ENCODE measurements at regions not wholly inside any gene's neighbourhood (a gene's known extent, or its start where the extent isn't known, plus 50 kb on each side); places are given as distances from the start of the nearest gene placed in this dataset.

DNA sequence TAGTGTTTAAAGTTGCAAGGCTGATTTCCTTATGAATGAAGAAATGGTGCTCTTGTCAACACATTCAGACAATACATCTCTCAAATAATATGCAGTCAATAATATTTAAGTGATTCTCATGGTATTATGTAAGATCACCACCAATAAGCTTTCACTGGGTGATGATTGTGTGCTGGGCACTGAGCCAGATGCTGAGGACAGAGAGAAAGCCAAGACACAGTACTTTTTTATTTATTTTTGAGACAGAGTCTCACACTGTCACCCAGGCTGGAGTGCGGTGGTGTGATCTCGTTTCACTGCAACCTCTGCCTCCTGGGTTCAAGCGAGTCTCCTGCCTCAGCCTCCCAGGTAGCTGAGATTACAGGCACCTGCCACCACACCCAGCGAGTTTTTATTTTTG is 130.6 kb upstream of the LSM8 start:
- no peaks in the 10 kb centered on the region for H3K27me3 Mint-ChIP-seq
- no peak overlapping the region for H3K27ac Mint-ChIP-seq
- no peak for ATAC-seq
- H3K4me1 Mint-ChIP-seq = no peaks in the 10 kb centered on the region
- H3K9me3 ChIP-seq (ENCODE audit: control insufficient read depth, low read length, poor library complexity, severe bottlenecking) = no peaks in the 10 kb centered on the region
- no peak overlapping the region for H3K4me3 Mint-ChIP-seq
- DNase-seq = no peak
- no peaks in the 10 kb centered on the region for H3K36me3 Mint-ChIP-seq (ENCODE audit: low read depth)

GRCh38 chr7:118054529-118054928 is 129.4 kb upstream of the LSM8 start:
- ATAC-seq (no peak), DNase-seq (no peak)
- no peaks in the 10 kb centered on the region for H3K27me3 Mint-ChIP-seq
- no peak overlapping the region for H3K27ac Mint-ChIP-seq
- H3K4me3 Mint-ChIP-seq = no peak overlapping the region
- H3K4me1 Mint-ChIP-seq = no peaks in the 10 kb centered on the region
- H3K9me3 ChIP-seq (ENCODE audit: control insufficient read depth, low read length, poor library complexity, severe bottlenecking) = no peaks in the 10 kb centered on the region
- H3K36me3 Mint-ChIP-seq (ENCODE audit: low read depth) = no peaks in the 10 kb centered on the region

- Mint-ChIP-seq H3K36me3 (ENCODE audit: low read depth) (no peaks in the 10 kb centered on the region), H3K4me1 (no peaks in the 10 kb centered on the region), H3K27me3 (no peaks in the 10 kb centered on the region), H3K27ac (no peak overlapping the region), H3K4me3 (no peak overlapping the region)
- no peak for ATAC-seq
- DNase-seq = no peak
- H3K9me3 ChIP-seq (ENCODE audit: control insufficient read depth, low read length, poor library complexity, severe bottlenecking) = no peaks in the 10 kb centered on the region
These were observed 128.3 kb upstream of the LSM8 start for GRCh38 chr7:118055647-118056046.

DNA sequence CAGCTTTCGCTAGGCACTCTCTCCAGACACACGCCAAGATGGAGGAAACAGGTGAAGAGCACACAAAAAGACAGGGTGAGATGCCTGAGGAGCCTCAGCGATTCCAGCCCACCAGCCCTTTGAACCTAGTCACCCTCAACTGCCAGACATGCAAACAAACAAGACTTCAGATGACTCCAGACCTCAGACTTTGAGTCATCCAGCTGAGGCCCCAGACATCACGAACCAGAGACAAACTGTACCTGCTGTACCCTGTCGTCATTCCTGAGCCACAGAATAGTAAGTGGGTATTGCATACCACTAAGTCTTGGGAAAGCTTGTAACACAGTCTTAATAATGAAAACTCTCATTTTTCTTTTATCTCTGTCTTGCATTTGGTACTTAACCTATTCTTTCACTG is 126.6 kb upstream of the LSM8 start:
- Mint-ChIP-seq H3K27me3 (no peaks in the 10 kb centered on the region), H3K4me3 (no peak overlapping the region), H3K27ac (no peak overlapping the region), H3K4me1 (no peaks in the 10 kb centered on the region), H3K36me3 (ENCODE audit: low read depth) (no peaks in the 10 kb centered on the region)
- ATAC-seq (no peak), DNase-seq (no peak)
- H3K9me3 ChIP-seq (ENCODE audit: control insufficient read depth, low read length, poor library complexity, severe bottlenecking) = no peaks in the 10 kb centered on the region

GRCh38 chr7:118059209-118059608 is 124.8 kb upstream of the LSM8 start:
- no peak for DNase-seq
- Mint-ChIP-seq H3K27ac (no peak overlapping the region), H3K36me3 (ENCODE audit: low read depth) (peaks cover 2% of the 10 kb centered on the region), H3K4me3 (no peak overlapping the region), H3K4me1 (no peaks in the 10 kb centered on the region), H3K27me3 (peaks cover 4% of the 10 kb centered on the region)
- no peaks in the 10 kb centered on the region for H3K9me3 ChIP-seq (ENCODE audit: control insufficient read depth, low read length, poor library complexity, severe bottlenecking)
- ATAC-seq = no peak

DNA sequence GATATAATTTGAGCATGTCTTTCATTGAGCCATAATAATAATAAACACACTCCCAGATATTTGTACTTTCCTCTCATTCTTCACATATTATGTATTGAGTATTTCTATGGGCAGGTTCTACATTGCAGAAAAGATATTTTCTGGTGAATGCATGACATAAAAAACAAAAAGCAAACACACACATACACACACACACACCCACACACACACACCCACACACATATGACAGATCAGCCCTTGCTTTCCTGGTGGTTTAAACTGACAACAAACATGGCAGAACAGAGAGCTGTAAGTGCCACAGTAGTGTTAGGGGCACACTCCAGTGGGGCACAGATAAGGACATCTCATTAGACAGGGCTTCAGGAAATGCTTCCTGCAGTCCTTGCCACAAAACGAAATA is 123.3 kb upstream of the LSM8 start:
- H3K27ac Mint-ChIP-seq = no peak overlapping the region
- DNase-seq (no peak), ATAC-seq (no peak)
- H3K9me3 ChIP-seq (ENCODE audit: control insufficient read depth, low read length, poor library complexity, severe bottlenecking) = no peaks in the 10 kb centered on the region
- H3K27me3 Mint-ChIP-seq = peaks cover 12% of the 10 kb centered on the region
- no peaks in the 10 kb centered on the region for H3K4me1 Mint-ChIP-seq
- H3K36me3 Mint-ChIP-seq (ENCODE audit: low read depth) = peaks cover 2% of the 10 kb centered on the region
- no peak overlapping the region for H3K4me3 Mint-ChIP-seq

- H3K27me3 Mint-ChIP-seq = peaks cover 12% of the 10 kb centered on the region
- no peaks in the 10 kb centered on the region for H3K4me1 Mint-ChIP-seq
- H3K9me3 ChIP-seq (ENCODE audit: control insufficient read depth, low read length, poor library complexity, severe bottlenecking) = no peaks in the 10 kb centered on the region
- no peak overlapping the region for H3K4me3 Mint-ChIP-seq
- no peak overlapping the region for H3K27ac Mint-ChIP-seq
- DNase-seq = no peak
- ATAC-seq = no peak
- peaks cover 2% of the 10 kb centered on the region for H3K36me3 Mint-ChIP-seq (ENCODE audit: low read depth)
These were observed 122.6 kb upstream of the LSM8 start for GRCh38 chr7:118061386-118061785.

DNA sequence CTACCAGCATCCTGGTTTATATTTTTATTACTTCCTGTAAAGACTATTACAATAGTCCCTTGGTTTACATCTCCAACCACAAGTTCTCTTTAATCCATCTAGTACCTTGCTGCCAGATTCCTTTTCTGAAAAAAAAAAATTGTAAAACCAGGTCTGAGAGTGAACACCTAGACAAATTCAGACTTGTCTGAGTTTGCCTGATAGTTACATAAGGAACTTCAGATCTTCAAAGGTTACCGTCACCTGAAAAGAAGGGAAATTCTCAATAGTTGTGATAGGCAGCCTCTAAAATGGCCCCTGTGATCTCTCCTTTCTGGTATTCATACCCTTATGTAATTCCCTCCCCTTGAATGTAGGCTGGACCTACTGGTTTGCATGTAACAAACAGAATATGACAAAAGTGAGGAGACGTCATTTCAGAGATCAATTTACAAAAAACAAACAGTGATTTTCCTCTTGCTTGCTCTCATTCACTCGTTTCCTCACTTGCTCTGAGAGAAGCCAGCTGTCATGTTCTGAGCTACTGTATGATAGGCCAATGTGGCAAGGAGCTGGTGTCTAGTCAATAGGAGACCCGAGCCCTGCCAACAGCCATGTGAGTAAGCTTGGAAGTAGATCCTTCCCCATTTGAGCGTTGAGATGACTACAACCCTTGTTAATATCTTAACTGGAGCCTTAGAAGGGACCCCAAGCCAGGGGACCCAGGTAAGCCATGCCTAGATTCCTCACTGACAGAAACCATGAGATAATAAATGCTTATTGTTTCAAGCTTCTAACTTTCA is 110.9 kb upstream of the LSM8 start:
- Mint-ChIP-seq H3K27me3 (peaks cover 4% of the 10 kb centered on the region), H3K36me3 (ENCODE audit: low read depth) (no peaks in the 10 kb centered on the region), H3K4me1 (no peaks in the 10 kb centered on the region), H3K27ac (no peak overlapping the region), H3K4me3 (no peak overlapping the region)
- DNase-seq = no peak
- no peak for ATAC-seq
- H3K9me3 ChIP-seq (ENCODE audit: control insufficient read depth, low read length, poor library complexity, severe bottlenecking) = no peaks in the 10 kb centered on the region

- no peaks in the 10 kb centered on the region for H3K36me3 Mint-ChIP-seq (ENCODE audit: low read depth)
- no peak for DNase-seq
These were observed 108.0 kb upstream of the LSM8 start for GRCh38 chr7:118075936-118076335.

GRCh38 chr7:118076564-118076963 is 107.4 kb upstream of the LSM8 start:
- H3K9me3 ChIP-seq (ENCODE audit: control insufficient read depth, low read length, poor library complexity, severe bottlenecking) = no peaks in the 10 kb centered on the region
- Mint-ChIP-seq H3K27me3 (peaks cover 4% of the 10 kb centered on the region), H3K27ac (no peak overlapping the region), H3K4me1 (no peaks in the 10 kb centered on the region), H3K4me3 (no peak overlapping the region), H3K36me3 (ENCODE audit: low read depth) (no peaks in the 10 kb centered on the region)
- DNase-seq (no peak), ATAC-seq (no peak)

More at GRCh38 chr7:118075936-118076335, 108.0 kb upstream of the LSM8 start:
- Mint-ChIP-seq H3K4me1 (no peaks in the 10 kb centered on the region), H3K27me3 (peaks cover 4% of the 10 kb centered on the region), H3K27ac (no peak overlapping the region), H3K4me3 (no peak overlapping the region)
- no peaks in the 10 kb centered on the region for H3K9me3 ChIP-seq (ENCODE audit: control insufficient read depth, low read length, poor library complexity, severe bottlenecking)
- no peak for ATAC-seq

DNA sequence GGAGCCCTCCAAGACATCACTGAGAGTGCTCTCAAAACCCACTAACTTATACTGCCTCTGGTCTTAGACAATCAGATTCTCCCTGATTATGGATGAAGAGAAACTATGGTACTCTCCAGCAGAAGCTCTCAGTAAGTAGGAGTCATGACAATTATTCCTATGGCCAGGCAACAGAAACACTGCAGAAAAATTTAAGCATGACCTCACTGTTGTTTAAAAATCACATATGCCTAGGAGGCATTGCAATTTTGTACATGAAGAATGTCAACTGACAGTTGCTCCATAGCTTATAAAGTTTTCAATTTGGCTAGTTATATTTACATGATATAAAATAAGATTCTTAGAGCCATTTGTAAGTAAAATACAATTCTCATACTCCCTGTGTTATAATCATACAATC is 105.9 kb upstream of the LSM8 start:
- no peaks in the 10 kb centered on the region for H3K9me3 ChIP-seq (ENCODE audit: control insufficient read depth, low read length, poor library complexity, severe bottlenecking)
- H3K27ac Mint-ChIP-seq = no peak overlapping the region
- DNase-seq (no peak), ATAC-seq (no peak)
- peaks cover 4% of the 10 kb centered on the region for H3K27me3 Mint-ChIP-seq
- H3K4me3 Mint-ChIP-seq = no peak overlapping the region
- no peaks in the 10 kb centered on the region for H3K36me3 Mint-ChIP-seq (ENCODE audit: low read depth)
- H3K4me1 Mint-ChIP-seq = no peaks in the 10 kb centered on the region

GRCh38 chr7:118079369-118079768 is 104.6 kb upstream of the LSM8 start:
- DNase-seq (no peak), ATAC-seq (no peak)
- H3K4me3 Mint-ChIP-seq = no peak overlapping the region
- no peak overlapping the region for H3K27ac Mint-ChIP-seq
- no peaks in the 10 kb centered on the region for H3K36me3 Mint-ChIP-seq (ENCODE audit: low read depth)
- peaks cover 9% of the 10 kb centered on the region for H3K27me3 Mint-ChIP-seq
- H3K4me1 Mint-ChIP-seq = no peaks in the 10 kb centered on the region
- no peaks in the 10 kb centered on the region for H3K9me3 ChIP-seq (ENCODE audit: control insufficient read depth, low read length, poor library complexity, severe bottlenecking)

DNA sequence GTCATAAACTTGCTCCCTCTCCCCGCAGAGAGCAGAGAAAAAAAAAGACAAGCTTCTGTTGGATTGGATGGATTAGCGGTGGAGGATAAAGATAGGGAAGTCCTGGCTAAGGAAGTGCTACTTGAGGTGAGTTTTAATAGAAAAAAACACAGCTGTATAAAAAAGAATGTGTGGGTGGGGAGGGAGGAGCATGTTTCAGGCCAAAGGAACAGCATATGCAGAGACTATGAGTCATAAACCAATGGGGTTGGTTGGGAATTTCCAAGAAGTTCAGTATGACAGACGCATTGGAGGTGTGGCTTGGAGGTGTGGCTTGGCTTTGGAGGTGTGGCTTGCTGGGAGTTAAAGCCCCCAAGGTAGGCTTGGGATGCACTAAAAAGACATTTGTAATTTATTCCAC is 103.0 kb upstream of the LSM8 start:
- H3K27ac Mint-ChIP-seq = no peak overlapping the region
- DNase-seq (no peak), ATAC-seq (peak; percentile 42)
- no peak overlapping the region for H3K4me3 Mint-ChIP-seq
- no peaks in the 10 kb centered on the region for H3K4me1 Mint-ChIP-seq
- H3K36me3 Mint-ChIP-seq (ENCODE audit: low read depth) = no peaks in the 10 kb centered on the region
- peaks cover 9% of the 10 kb centered on the region for H3K27me3 Mint-ChIP-seq
- no peaks in the 10 kb centered on the region for H3K9me3 ChIP-seq (ENCODE audit: control insufficient read depth, low read length, poor library complexity, severe bottlenecking)

DNA sequence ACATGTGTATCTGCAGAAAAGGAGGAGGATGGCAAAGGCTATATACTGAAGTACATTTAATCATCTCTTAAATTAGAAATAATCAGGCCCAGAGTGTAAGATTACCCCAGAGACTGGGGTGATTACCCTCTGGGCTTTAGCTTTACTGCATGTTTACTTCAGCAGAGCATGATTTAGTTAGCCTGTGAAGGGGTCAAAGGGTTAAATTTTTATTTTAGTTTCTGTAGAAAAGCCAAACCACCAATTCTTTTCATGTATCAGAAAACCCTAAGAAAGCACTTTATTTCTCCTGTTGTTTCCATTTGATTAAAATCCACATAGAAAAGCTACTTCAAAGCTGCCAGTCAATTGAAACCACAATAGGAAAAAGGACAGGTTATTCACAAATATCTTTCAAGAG is 101.5 kb upstream of the LSM8 start:
- Mint-ChIP-seq H3K4me1 (no peaks in the 10 kb centered on the region), H3K27me3 (peaks cover 9% of the 10 kb centered on the region), H3K4me3 (no peak overlapping the region), H3K27ac (no peak overlapping the region), H3K36me3 (ENCODE audit: low read depth) (no peaks in the 10 kb centered on the region)
- no peaks in the 10 kb centered on the region for H3K9me3 ChIP-seq (ENCODE audit: control insufficient read depth, low read length, poor library complexity, severe bottlenecking)
- no peak for DNase-seq
- no peak for ATAC-seq
